SK-N-SH treated with all-trans-retinoic acid at 6 μM for 48 hours (cell line): ENCODE measurements at regions not wholly inside any gene's neighbourhood (a gene's known extent, or its start where the extent isn't known, plus 50 kb on each side); places are given as distances from the start of the nearest gene placed in this dataset.

Source experiments
- ATAC-seq: fragments of 200-7000 bp; cut with Tn5 transposase; 3 replicates; pipeline ENCODE4 v1.9.1; 2020; ENCODE audit warnings: mild to moderate bottlenecking, moderate library complexity
- ARNTL ChIP-seq: fragments of 450-650 bp; formaldehyde crosslinking; IDR thresholded peaks from 2 replicates; pipeline ENCODE4 v1.5.0; 2020; ENCODE audit warnings: low read depth, mild to moderate bottlenecking, moderate library complexity, borderline replicate concordance
- BACH2 ChIP-seq: fragments of 250-450 bp; sonication (Bioruptor Pico); IDR thresholded peaks from 2 replicates; pipeline ENCODE4 v1.9.0; 2021; ENCODE audit warnings: mild to moderate bottlenecking, borderline replicate concordance
- CSDC2 ChIP-seq: fragments of 250-450 bp; sonication (Bioruptor Pico); IDR thresholded peaks from 2 replicates; pipeline ENCODE4 v1.5.0; 2020; ENCODE audit warnings: mild to moderate bottlenecking, moderate library complexity
- CSRNP3 ChIP-seq: fragments of 250-450 bp; sonication (Bioruptor Pico); IDR thresholded peaks from 2 replicates; pipeline ENCODE4 v1.5.1; 2021; ENCODE audit warnings: mild to moderate bottlenecking, moderate library complexity
- ESRRG ChIP-seq: fragments of 250-450 bp; sonication (Bioruptor Pico); IDR thresholded peaks from 2 replicates; pipeline ENCODE4 v1.6.1; 2021; ENCODE audit warnings: mild to moderate bottlenecking
- GLIS3 ChIP-seq: fragments of 250-450 bp; sonication (Bioruptor Pico); IDR thresholded peaks from 2 replicates; pipeline ENCODE4 v1.5.0; 2020; ENCODE audit warnings: mild to moderate bottlenecking, moderate library complexity
- ISL1 ChIP-seq: fragments of 250-450 bp; sonication (Bioruptor Pico); IDR thresholded peaks from 2 replicates; pipeline ENCODE4 v2.1.2; 2022; ENCODE audit warnings: mild to moderate bottlenecking, moderate library complexity
- OSR1 ChIP-seq: fragments of 250-450 bp; sonication (Bioruptor Pico); IDR thresholded peaks from 2 replicates; pipeline ENCODE4 v1.8.0; 2022; ENCODE audit warnings: moderate library complexity, mild to moderate bottlenecking, inconsistent platforms
- PATZ1 ChIP-seq: fragments of 250-450 bp; sonication (Bioruptor Pico); IDR thresholded peaks from 2 replicates; pipeline ENCODE4 v1.8.0; 2020; ENCODE audit warnings: mild to moderate bottlenecking, moderate library complexity, borderline replicate concordance
- POU6F1 ChIP-seq: fragments of 250-450 bp; sonication (Bioruptor Pico); IDR thresholded peaks from 2 replicates; pipeline ENCODE4 v1.8.0; 2021; ENCODE audit warnings: low read depth, mild to moderate bottlenecking, moderate library complexity, borderline replicate concordance
- PPARA ChIP-seq: fragments of 250-450 bp; sonication (Bioruptor Pico); IDR thresholded peaks from 2 replicates; pipeline ENCODE4 v1.5.0; 2020; ENCODE audit warnings: mild to moderate bottlenecking, borderline replicate concordance
- RARB ChIP-seq: fragments of 250-450 bp; sonication (Bioruptor Pico); IDR thresholded peaks from 2 replicates; pipeline ENCODE4 v1.8.0; 2021; ENCODE audit warnings: mild to moderate bottlenecking, moderate library complexity
- SNAI2 ChIP-seq: fragments of 250-450 bp; sonication (Bioruptor Pico); IDR thresholded peaks from 2 replicates; pipeline ENCODE4 v1.5.0; 2020; ENCODE audit warnings: mild to moderate bottlenecking, moderate library complexity
- TCF4 ChIP-seq: fragments of 250-450 bp; sonication (Bioruptor Pico); IDR thresholded peaks from 2 replicates; pipeline ENCODE4 v1.8.0; 2021; ENCODE audit warnings: mild to moderate bottlenecking, moderate library complexity, borderline replicate concordance
- TOX ChIP-seq: fragments of 250-450 bp; sonication (Bioruptor Pico); IDR thresholded peaks from 2 replicates; pipeline ENCODE4 v1.8.0; 2021; ENCODE audit warnings: mild to moderate bottlenecking, moderate library complexity, borderline replicate concordance
- ZC3H10 ChIP-seq: fragments of 250-450 bp; sonication (Bioruptor Pico); IDR thresholded peaks from 2 replicates; pipeline ENCODE4 v1.5.1; 2021; ENCODE audit warnings: mild to moderate bottlenecking, moderate library complexity
- ZFP3 ChIP-seq: fragments of 250-450 bp; sonication (Bioruptor Pico); IDR thresholded peaks from 2 replicates; pipeline ENCODE4 v1.5.0; 2020; ENCODE audit warnings: mild to moderate bottlenecking, moderate library complexity
- ZFP30 ChIP-seq: fragments of 450-650 bp; formaldehyde crosslinking; IDR thresholded peaks from 2 replicates; pipeline ENCODE4 v1.5.0; 2022; ENCODE audit warnings: mild to moderate bottlenecking, moderate library complexity
- ZNF565 ChIP-seq: fragments of 450-650 bp; formaldehyde crosslinking; conservative IDR thresholded peaks from 2 replicates; pipeline ENCODE4 v1.5.0; 2020; ENCODE audit warnings: low read depth, mild to moderate bottlenecking, moderate library complexity
- ZNF70 ChIP-seq: fragments of 450-650 bp; formaldehyde crosslinking; IDR thresholded peaks from 2 replicates; pipeline ENCODE4 v1.5.0; 2020; ENCODE audit warnings: mild to moderate bottlenecking, moderate library complexity
- ZNF8 ChIP-seq: fragments of 450-650 bp; formaldehyde crosslinking; IDR thresholded peaks from 2 replicates; pipeline ENCODE4 v1.5.0; 2020; ENCODE audit warnings: mild to moderate bottlenecking, moderate library complexity

GRCh38 chr1:242629396-242629795 is 104.9 kb upstream of the PLD5 start (continued):
- no peak for TF ChIP-seq ZFP3 (CRISPR knock-in tag)

GRCh38 chr1:242623756-242624155 is 99.3 kb upstream of the PLD5 start:
- ATAC-seq: no peak
- TF ChIP-seq PATZ1 (CRISPR knock-in tag) (no peak), CSDC2 (CRISPR knock-in tag) (no peak), TCF4 (CRISPR knock-in tag) (no peak), BACH2 (CRISPR knock-in tag) (no peak), ZC3H10 (no peak), OSR1 (CRISPR knock-in tag) (no peak), ZNF565 (CRISPR knock-in tag) (no peak), ZNF70 (CRISPR knock-in tag) (no peak), RARB (no peak), ARNTL (CRISPR knock-in tag) (no peak)

GRCh38 chr1:242623119-242623518 is 98.6 kb upstream of the PLD5 start:
- ATAC-seq: no peak
- TF ChIP-seq ESRRG (no peak), RARB (no peak), CSDC2 (CRISPR knock-in tag) (no peak), ZC3H10 (no peak), ISL1 (CRISPR knock-in tag) (no peak), PPARA (CRISPR knock-in tag) (no peak), BACH2 (CRISPR knock-in tag) (no peak), ARNTL (CRISPR knock-in tag) (no peak), TOX (no peak), POU6F1 (CRISPR knock-in tag) (no peak), ZNF8 (CRISPR knock-in tag) (no peak), SNAI2 (no peak), PATZ1 (CRISPR knock-in tag) (no peak), ZFP30 (CRISPR knock-in tag) (no peak), CSRNP3 (no peak), ZFP3 (CRISPR knock-in tag) (no peak)

GRCh38 chr1:242613266-242613815 is 88.8 kb upstream of the PLD5 start:
- no peak for ATAC-seq
- no peak for TF ChIP-seq ZFP3 (CRISPR knock-in tag)
- no peak for TF ChIP-seq PATZ1 (CRISPR knock-in tag)
- TF ChIP-seq ZNF8 (CRISPR knock-in tag): no peak
- TF ChIP-seq GLIS3: no peak
- TF ChIP-seq ZC3H10: no peak
- TF ChIP-seq ISL1 (CRISPR knock-in tag): no peak
- no peak for TF ChIP-seq ZNF70 (CRISPR knock-in tag)
- no peak for TF ChIP-seq TCF4 (CRISPR knock-in tag)
- TF ChIP-seq CSRNP3: no peak
- no peak for TF ChIP-seq ZFP30 (CRISPR knock-in tag)
- TF ChIP-seq RARB: no peak
- no peak for TF ChIP-seq CSDC2 (CRISPR knock-in tag)
